DND-41 (cell line): ENCODE measurements at regions not wholly inside any gene's neighbourhood (a gene's known extent, or its start where the extent isn't known, plus 50 kb on each side); places are given as distances from the start of the nearest gene placed in this dataset.

ENCODE experiments used
- ATAC-seq: fragments of 200-7000 bp; cut with Tn5 transposase; 3 replicates; pipeline ENCODE4 v1.9.1; 2021; ENCODE audit warnings: low read depth; ENCODE audit not compliant: insufficient read depth
- DNase-seq: peaks from one replicate; pipeline ENCODE4 v3.0.0-alpha.2; 2020
- H2AFZ ChIP-seq: 2 replicates; pipeline ENCODE4 v1.6.0; 2012; ENCODE audit warnings: low read depth, low read length
- H3K27ac ChIP-seq: 2 replicates; pipeline ENCODE4 v1.5.1; 2012; ENCODE audit warnings: low read length, inconsistent platforms
- H3K27me3 ChIP-seq: fragments of 200-600 bp; sonication (generic); 2 replicates; pipeline ENCODE4 v1.6.0; 2012; ENCODE audit warnings: low read length, mild to moderate bottlenecking, inconsistent platforms; ENCODE audit not compliant: insufficient read depth, poor library complexity
- H3K36me3 ChIP-seq: 2 replicates; pipeline ENCODE4 v1.5.1; 2012; ENCODE audit warnings: low read length, inconsistent platforms; ENCODE audit not compliant: insufficient read depth
- H3K4me1 ChIP-seq: 2 replicates; pipeline ENCODE4 v1.5.1; 2012; ENCODE audit warnings: mild to moderate bottlenecking, low read length; ENCODE audit not compliant: insufficient read depth
- H3K4me2 ChIP-seq: 2 replicates; pipeline ENCODE4 v1.6.0; 2012; ENCODE audit warnings: mild to moderate bottlenecking, moderate library complexity, low read length, inconsistent platforms; ENCODE audit not compliant: insufficient read depth
- H3K4me3 ChIP-seq, 2 experiments: fragments of 200-600 bp in 1 of 2; shearing (Covaris generic) in 1 of 2; 2 replicates each; pipeline ENCODE4 v1.5.1; 2012 to 2016; ENCODE audit warnings: inconsistent platforms in 2 of 2, low read length in 2 of 2, mild to moderate bottlenecking in 2 of 2, low read depth in 1 of 2, moderate library complexity in 1 of 2
- H3K79me2 ChIP-seq: 2 replicates; pipeline ENCODE4 v1.6.0; 2012; ENCODE audit warnings: low read length, inconsistent platforms; ENCODE audit not compliant: insufficient read depth
- H3K9ac ChIP-seq: 2 replicates; pipeline ENCODE4 v1.6.0; 2012; ENCODE audit warnings: low read depth, mild to moderate bottlenecking, inconsistent platforms, low read length, moderate library complexity
- H3K9me3 ChIP-seq: 2 replicates; pipeline ENCODE4 v1.5.1; 2012; ENCODE audit warnings: low read length, moderate library complexity, mild to moderate bottlenecking, inconsistent platforms; ENCODE audit not compliant: insufficient read depth, severe bottlenecking
- H4K20me1 ChIP-seq: 2 replicates; pipeline ENCODE4 v1.6.0; 2012; ENCODE audit warnings: low read length; ENCODE audit not compliant: insufficient read depth
- EZH2 ChIP-seq: IDR thresholded peaks from 3 replicates; pipeline ENCODE4 v1.6.1; 2012; ENCODE audit warnings: borderline replicate concordance, low read depth, mild to moderate bottlenecking, moderate library complexity, low read length, inconsistent platforms; ENCODE audit not compliant: severe bottlenecking
- TF ChIP-seq, protein P1 (sequence below): IDR thresholded peaks from 2 replicates; pipeline ENCODE4 v1.5.1; 2012; ENCODE audit warnings: borderline replicate concordance, low read length, moderate library complexity, mild to moderate bottlenecking; ENCODE audit not compliant: poor library complexity, severe bottlenecking; ENCODE audit errors: extremely low read depth

GRCh38 chr11:82082976-82083375, 650.7 kb downstream of the FAM181B start:
- no peaks in the 10 kb centered on the region for H4K20me1 ChIP-seq
- H2AFZ ChIP-seq, result no peak overlapping the region
- H3K4me1 ChIP-seq, result no peaks in the 10 kb centered on the region
- no peaks in the 10 kb centered on the region for H3K27me3 ChIP-seq
- ATAC-seq (no peak), DNase-seq (no peak)
- TF ChIP-seq, protein P1, sequence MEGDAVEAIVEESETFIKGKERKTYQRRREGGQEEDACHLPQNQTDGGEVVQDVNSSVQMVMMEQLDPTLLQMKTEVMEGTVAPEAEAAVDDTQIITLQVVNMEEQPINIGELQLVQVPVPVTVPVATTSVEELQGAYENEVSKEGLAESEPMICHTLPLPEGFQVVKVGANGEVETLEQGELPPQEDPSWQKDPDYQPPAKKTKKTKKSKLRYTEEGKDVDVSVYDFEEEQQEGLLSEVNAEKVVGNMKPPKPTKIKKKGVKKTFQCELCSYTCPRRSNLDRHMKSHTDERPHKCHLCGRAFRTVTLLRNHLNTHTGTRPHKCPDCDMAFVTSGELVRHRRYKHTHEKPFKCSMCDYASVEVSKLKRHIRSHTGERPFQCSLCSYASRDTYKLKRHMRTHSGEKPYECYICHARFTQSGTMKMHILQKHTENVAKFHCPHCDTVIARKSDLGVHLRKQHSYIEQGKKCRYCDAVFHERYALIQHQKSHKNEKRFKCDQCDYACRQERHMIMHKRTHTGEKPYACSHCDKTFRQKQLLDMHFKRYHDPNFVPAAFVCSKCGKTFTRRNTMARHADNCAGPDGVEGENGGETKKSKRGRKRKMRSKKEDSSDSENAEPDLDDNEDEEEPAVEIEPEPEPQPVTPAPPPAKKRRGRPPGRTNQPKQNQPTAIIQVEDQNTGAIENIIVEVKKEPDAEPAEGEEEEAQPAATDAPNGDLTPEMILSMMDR, result no peak
- no peak for TF ChIP-seq EZH2
- H3K27ac ChIP-seq, result no peak overlapping the region
- no peaks in the 10 kb centered on the region for H3K9me3 ChIP-seq
- no peak overlapping the region for H3K9ac ChIP-seq
- H3K79me2 ChIP-seq, result no peaks in the 10 kb centered on the region
- no peaks in the 10 kb centered on the region for H3K36me3 ChIP-seq
- H3K4me3 ChIP-seq, result no peak overlapping the region
- no peak overlapping the region for H3K4me2 ChIP-seq

GRCh38 chr11:82080160-82080559, 653.5 kb downstream of the FAM181B start:
- no peak for TF ChIP-seq EZH2
- TF ChIP-seq, protein P1, result no peak
- no peak overlapping the region for H3K27ac ChIP-seq
- H2AFZ ChIP-seq, result no peak overlapping the region
- H3K4me2 ChIP-seq, result no peak overlapping the region
- H3K9me3 ChIP-seq, result no peaks in the 10 kb centered on the region
- H3K36me3 ChIP-seq, result no peaks in the 10 kb centered on the region
- no peak overlapping the region for H3K9ac ChIP-seq
- H4K20me1 ChIP-seq, result no peaks in the 10 kb centered on the region
- ATAC-seq (no peak), DNase-seq (no peak)
- H3K79me2 ChIP-seq, result no peaks in the 10 kb centered on the region
- no peak overlapping the region for H3K4me3 ChIP-seq
- H3K27me3 ChIP-seq, result no peaks in the 10 kb centered on the region
- no peaks in the 10 kb centered on the region for H3K4me1 ChIP-seq

DNA sequence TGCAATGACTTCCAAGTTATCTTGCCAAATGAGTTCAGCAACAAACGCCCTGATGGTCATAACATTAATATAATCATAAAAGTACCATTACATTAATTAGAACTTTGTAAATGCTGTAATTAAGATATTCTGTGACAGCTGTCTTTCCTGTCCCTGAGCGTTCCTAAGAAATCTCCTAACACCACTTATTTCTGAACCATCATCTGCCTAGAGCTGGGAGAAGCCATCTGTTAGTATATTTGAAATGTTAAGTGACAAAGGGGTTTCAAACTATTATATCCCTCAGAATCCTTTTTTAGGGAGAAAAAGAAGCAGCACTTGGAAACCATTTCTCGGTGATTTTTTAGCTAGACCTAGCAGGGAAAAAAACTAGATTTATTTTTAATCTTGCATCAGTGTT, 657.5 kb downstream of the FAM181B start:
- Histone ChIP-seq H3K4me1 (no peaks in the 10 kb centered on the region), H3K27ac (no peak overlapping the region), H3K79me2 (no peaks in the 10 kb centered on the region), H3K4me2 (no peak overlapping the region), H4K20me1 (no peaks in the 10 kb centered on the region), H3K9ac (no peak overlapping the region), H3K27me3 (no peaks in the 10 kb centered on the region), H2AFZ (no peak overlapping the region), H3K9me3 (no peaks in the 10 kb centered on the region), H3K4me3 (no peak overlapping the region), H3K36me3 (no peaks in the 10 kb centered on the region)
- ATAC-seq (no peak), DNase-seq (no peak)
- TF ChIP-seq EZH2, result no peak
- TF ChIP-seq, protein P1, result no peak

- Histone ChIP-seq H4K20me1 (no peaks in the 10 kb centered on the region), H3K9ac (no peak overlapping the region), H3K4me1 (no peaks in the 10 kb centered on the region), H3K79me2 (no peaks in the 10 kb centered on the region), H3K27me3 (no peaks in the 10 kb centered on the region), H3K9me3 (no peaks in the 10 kb centered on the region), H3K4me3 (no peak overlapping the region), H3K27ac (no peak overlapping the region), H2AFZ (no peak overlapping the region), H3K36me3 (no peaks in the 10 kb centered on the region), H3K4me2 (no peak overlapping the region)
- TF ChIP-seq, protein P1, result no peak
- no peak for TF ChIP-seq EZH2
- no peak for ATAC-seq
- DNase-seq, result no peak
Observed at GRCh38 chr11:82059505-82059904, 674.2 kb downstream of the FAM181B start.
